ENCODE measurements at regions not wholly inside any gene's neighbourhood (a gene's known extent, or its start where the extent isn't known, plus 50 kb on each side); places are given as distances from the start of the nearest gene placed in this dataset.

DNA sequence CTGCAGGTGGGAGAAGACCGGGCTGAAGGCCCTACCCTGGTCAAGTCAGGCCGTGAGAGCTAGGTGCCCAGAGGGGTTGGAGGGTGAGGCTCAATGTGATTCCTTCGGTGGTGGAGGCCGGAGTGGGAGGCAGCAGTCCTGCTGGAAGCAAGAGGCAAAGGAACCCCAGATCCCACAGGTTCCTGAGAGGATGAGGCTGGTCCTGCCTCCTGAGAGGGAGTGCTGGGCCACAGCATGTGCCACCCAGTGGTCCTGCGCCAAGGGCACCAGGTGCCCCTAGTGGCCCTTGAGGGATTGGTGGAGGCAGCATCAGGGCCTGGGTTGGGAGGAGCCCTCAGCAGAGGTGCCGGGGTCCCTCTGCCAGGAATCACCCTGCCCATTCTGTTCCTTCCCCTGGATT, 59.1 kb downstream of the BARX1 start:
- TF ChIP-seq POLR2A (IDR thresholded peaks at IDR 0.05) (no peak), CTCF (IDR thresholded peaks at IDR 0.05) (no peak), POLR2AphosphoS5 (IDR thresholded peaks at IDR 0.05) (no peak), EP300 (IDR thresholded peaks at IDR 0.05) (no peak)

Data from upper lobe of left lung (tissue), 4 donors.